Parathyroid adenoma (tissue), 2 donors: ENCODE measurements at regions not wholly inside any gene's neighbourhood (a gene's known extent, or its start where the extent isn't known, plus 50 kb on each side); places are given as distances from the start of the nearest gene placed in this dataset.

Source experiments
- H2AFZ ChIP-seq: fragments of 300-600 bp; sonication (generic); one replicate; pipeline ENCODE4 v1.7.0; 2017; ENCODE audit warnings: antibody characterized with exemption, mild to moderate bottlenecking
- H3K27ac ChIP-seq: fragments of 300-600 bp; sonication (generic); one replicate; pipeline ENCODE4 v1.7.0; 2017
- H3K27me3 ChIP-seq: fragments of 300-600 bp; sonication (generic); one replicate; pipeline ENCODE4 v1.7.0; 2017; ENCODE audit warnings: low read length; ENCODE audit not compliant: control insufficient read depth, insufficient read depth
- H3K36me3 ChIP-seq: fragments of 300-600 bp; sonication (generic); one replicate; pipeline ENCODE4 v1.7.0; 2017; ENCODE audit warnings: low read length; ENCODE audit not compliant: control insufficient read depth, insufficient read depth
- H3K4me1 ChIP-seq: fragments of 300-600 bp; sonication (generic); one replicate; pipeline ENCODE4 v1.7.0; 2017; ENCODE audit warnings: control low read depth
- H3K4me2 ChIP-seq: fragments of 300-600 bp; sonication (generic); one replicate; pipeline ENCODE4 v1.7.0; 2017; ENCODE audit warnings: low read length
- H3K4me3 ChIP-seq: fragments of 300-600 bp; sonication (generic); one replicate; pipeline ENCODE4 v1.7.0; 2017; ENCODE audit warnings: low read depth, low read length
- H3K79me2 ChIP-seq: fragments of 300-600 bp; sonication (generic); one replicate; pipeline ENCODE4 v1.7.0; 2017; ENCODE audit warnings: control low read depth
- H3K9ac ChIP-seq: fragments of 300-600 bp; sonication (generic); one replicate; pipeline ENCODE4 v1.7.0; 2017; ENCODE audit warnings: mild to moderate bottlenecking
- H3K9me3 ChIP-seq: fragments of 300-600 bp; sonication (generic); one replicate; pipeline ENCODE4 v1.7.0; 2017; ENCODE audit warnings: low read length; ENCODE audit not compliant: control insufficient read depth
- TF ChIP-seq, protein P1 (sequence below): fragments of 300-600 bp; sonication (generic); IDR thresholded peaks from one replicate; pipeline ENCODE4 v1.7.0; 2017; ENCODE audit warnings: antibody characterized with exemption, mild to moderate bottlenecking
- donor health status: primary hyperparathyroidism.

DNA sequence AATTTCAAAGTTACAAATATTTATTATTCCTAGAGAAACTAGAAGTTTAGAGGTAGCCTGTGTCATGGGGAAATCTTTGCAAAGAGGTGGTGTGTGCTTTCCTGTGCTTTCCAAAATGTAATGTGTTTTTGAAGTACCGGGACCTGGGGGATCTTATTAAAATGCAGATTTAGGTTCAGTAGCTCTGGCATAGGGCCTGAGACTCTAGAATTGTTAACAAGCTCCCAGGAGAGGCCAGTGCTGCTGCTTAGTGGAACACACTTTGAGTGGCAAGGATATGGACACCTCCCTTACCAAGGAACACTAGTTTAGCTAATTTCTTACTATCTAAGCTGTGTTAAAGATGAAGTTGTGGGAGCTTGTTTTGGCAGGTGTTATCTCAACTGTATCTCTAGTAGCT, 428.9 kb downstream of the VGLL3 start:
- no peaks in the 10 kb centered on the region for H3K27me3 ChIP-seq
- no peak overlapping the region for H3K4me3 ChIP-seq
- no peaks in the 10 kb centered on the region for H3K36me3 ChIP-seq
- no peaks in the 10 kb centered on the region for H3K4me1 ChIP-seq
- no peak overlapping the region for H2AFZ ChIP-seq
- H3K79me2 ChIP-seq = no peaks in the 10 kb centered on the region
- H3K27ac ChIP-seq = no peak overlapping the region
- no peaks in the 10 kb centered on the region for H3K9me3 ChIP-seq
- H3K4me2 ChIP-seq = no peak overlapping the region
- TF ChIP-seq, protein P1, sequence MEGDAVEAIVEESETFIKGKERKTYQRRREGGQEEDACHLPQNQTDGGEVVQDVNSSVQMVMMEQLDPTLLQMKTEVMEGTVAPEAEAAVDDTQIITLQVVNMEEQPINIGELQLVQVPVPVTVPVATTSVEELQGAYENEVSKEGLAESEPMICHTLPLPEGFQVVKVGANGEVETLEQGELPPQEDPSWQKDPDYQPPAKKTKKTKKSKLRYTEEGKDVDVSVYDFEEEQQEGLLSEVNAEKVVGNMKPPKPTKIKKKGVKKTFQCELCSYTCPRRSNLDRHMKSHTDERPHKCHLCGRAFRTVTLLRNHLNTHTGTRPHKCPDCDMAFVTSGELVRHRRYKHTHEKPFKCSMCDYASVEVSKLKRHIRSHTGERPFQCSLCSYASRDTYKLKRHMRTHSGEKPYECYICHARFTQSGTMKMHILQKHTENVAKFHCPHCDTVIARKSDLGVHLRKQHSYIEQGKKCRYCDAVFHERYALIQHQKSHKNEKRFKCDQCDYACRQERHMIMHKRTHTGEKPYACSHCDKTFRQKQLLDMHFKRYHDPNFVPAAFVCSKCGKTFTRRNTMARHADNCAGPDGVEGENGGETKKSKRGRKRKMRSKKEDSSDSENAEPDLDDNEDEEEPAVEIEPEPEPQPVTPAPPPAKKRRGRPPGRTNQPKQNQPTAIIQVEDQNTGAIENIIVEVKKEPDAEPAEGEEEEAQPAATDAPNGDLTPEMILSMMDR = no peak
- no peak overlapping the region for H3K9ac ChIP-seq

- no peaks in the 10 kb centered on the region for H3K27me3 ChIP-seq
- no peak overlapping the region for H3K4me3 ChIP-seq
- H3K36me3 ChIP-seq = no peaks in the 10 kb centered on the region
- no peak overlapping the region for H2AFZ ChIP-seq
- H3K9me3 ChIP-seq = no peaks in the 10 kb centered on the region
- H3K4me1 ChIP-seq = no peaks in the 10 kb centered on the region
- TF ChIP-seq, protein P1 = no peak
- H3K27ac ChIP-seq = no peak overlapping the region
- no peak overlapping the region for H3K9ac ChIP-seq
- no peaks in the 10 kb centered on the region for H3K79me2 ChIP-seq
- H3K4me2 ChIP-seq = no peak overlapping the region
Observed at GRCh38 chr3:86561215-86561614, 429.7 kb downstream of the VGLL3 start.

DNA sequence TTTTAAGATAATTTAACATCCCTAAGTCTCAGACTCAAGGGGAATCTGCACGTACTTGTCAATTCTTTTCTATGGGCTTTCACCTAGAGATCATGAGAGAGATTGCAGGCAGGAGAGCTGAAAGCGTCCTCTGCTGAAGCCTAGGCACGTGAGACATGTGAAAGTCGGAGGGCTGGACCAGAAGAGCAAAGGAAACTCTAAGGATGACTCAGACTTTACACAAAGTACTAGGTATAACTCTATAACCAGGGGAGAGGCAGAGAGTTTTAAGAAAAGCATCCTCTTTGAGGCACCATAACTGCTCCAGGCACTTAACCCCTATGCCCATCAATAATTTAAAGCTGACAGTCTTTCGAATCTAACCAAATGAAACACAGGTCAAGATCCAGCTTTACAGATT, 436.6 kb downstream of the VGLL3 start:
- Histone ChIP-seq H3K36me3 (no peaks in the 10 kb centered on the region), H3K4me3 (no peak overlapping the region), H3K27ac (no peak overlapping the region), H3K9me3 (no peaks in the 10 kb centered on the region), H3K4me2 (no peak overlapping the region), H3K4me1 (no peaks in the 10 kb centered on the region), H2AFZ (no peak overlapping the region), H3K27me3 (no peaks in the 10 kb centered on the region), H3K79me2 (no peaks in the 10 kb centered on the region), H3K9ac (no peak overlapping the region)
- TF ChIP-seq, protein P1 = no peak

GRCh38 chr3:86547692-86548091, 443.3 kb downstream of the VGLL3 start:
- H3K27me3 ChIP-seq = no peaks in the 10 kb centered on the region
- H3K27ac ChIP-seq = no peak overlapping the region
- H3K9ac ChIP-seq = no peak overlapping the region
- no peak overlapping the region for H3K4me2 ChIP-seq
- no peaks in the 10 kb centered on the region for H3K4me1 ChIP-seq
- TF ChIP-seq, protein P1 = no peak
- no peak overlapping the region for H2AFZ ChIP-seq
- H3K9me3 ChIP-seq = no peaks in the 10 kb centered on the region
- no peaks in the 10 kb centered on the region for H3K36me3 ChIP-seq
- no peak overlapping the region for H3K4me3 ChIP-seq
- H3K79me2 ChIP-seq = no peaks in the 10 kb centered on the region

- Histone ChIP-seq H3K4me2 (no peak overlapping the region), H3K9me3 (no peaks in the 10 kb centered on the region), H3K79me2 (no peaks in the 10 kb centered on the region), H3K9ac (no peak overlapping the region), H3K27ac (no peak overlapping the region), H3K36me3 (no peaks in the 10 kb centered on the region), H3K4me3 (no peak overlapping the region), H2AFZ (no peak overlapping the region), H3K27me3 (no peaks in the 10 kb centered on the region), H3K4me1 (no peaks in the 10 kb centered on the region)
- TF ChIP-seq, protein P1 = no peak
Observed at GRCh38 chr3:86537171-86537570, 453.8 kb downstream of the VGLL3 start.
